OCI-M1 (cell line): ENCODE measurements at regions not wholly inside any gene's neighbourhood (a gene's known extent, or its start where the extent isn't known, plus 50 kb on each side); places are given as distances from the start of the nearest gene placed in this dataset.

ENCODE experiments used
- DNase-seq: peaks from one replicate; lab custom pipeline; 2025; lab: John Stamatoyannopoulos, UW

- DNase-seq: peak; percentile 74
Observed at GRCh38 chr3:177431525-177432176, 234.4 kb upstream of the TBL1XR1 start.

- no peak for DNase-seq
Observed at GRCh38 chr3:177435301-177435700, 238.0 kb upstream of the TBL1XR1 start.

GRCh38 chr3:177437513-177438337 is 240.4 kb upstream of the TBL1XR1 start:
- no peak for DNase-seq

GRCh38 chr3:177438596-177439220 is 241.4 kb upstream of the TBL1XR1 start:
- no peak for DNase-seq

GRCh38 chr3:177439694-177440269 is 242.5 kb upstream of the TBL1XR1 start:
- DNase-seq: no peak

GRCh38 chr3:177440456-177441104 is 243.3 kb upstream of the TBL1XR1 start:
- DNase-seq: no peak

GRCh38 chr3:177441276-177441812 is 244.1 kb upstream of the TBL1XR1 start:
- DNase-seq: no peak

- no peak for DNase-seq
Observed at GRCh38 chr3:177441813-177442646, 244.7 kb upstream of the TBL1XR1 start.

GRCh38 chr3:177443469-177443868 is 246.2 kb upstream of the TBL1XR1 start:
- no peak for DNase-seq

- no peak for DNase-seq
Observed at GRCh38 chr3:177444696-177445095, 247.4 kb upstream of the TBL1XR1 start.

- no peak for DNase-seq
Observed at GRCh38 chr3:177445549-177445948, 248.3 kb upstream of the TBL1XR1 start.

GRCh38 chr3:177446165-177446601 is 248.9 kb upstream of the TBL1XR1 start:
- no peak for DNase-seq

GRCh38 chr3:177447938-177448337 is 250.7 kb upstream of the TBL1XR1 start:
- no peak for DNase-seq

GRCh38 chr3:177448987-177449359 is 251.7 kb upstream of the TBL1XR1 start:
- no peak for DNase-seq

GRCh38 chr3:177449360-177450006 is 252.2 kb upstream of the TBL1XR1 start:
- DNase-seq: peak; percentile 15

- no peak for DNase-seq
Observed at GRCh38 chr3:177451301-177451750, 254.0 kb upstream of the TBL1XR1 start.

- no peak for DNase-seq
Observed at GRCh38 chr3:177451864-177452830, 254.9 kb upstream of the TBL1XR1 start.

GRCh38 chr3:177452831-177453450 is 255.7 kb upstream of the TBL1XR1 start:
- DNase-seq: no peak

GRCh38 chr3:177453451-177453844 is 256.2 kb upstream of the TBL1XR1 start:
- DNase-seq: no peak
